Hematopoietic multipotent progenitor cell treated with erythropoietin and hydrocortisone succinate and interleukin-3 and kit ligand, for 17 days (in vitro differentiated cells): ENCODE measurements at regions not wholly inside any gene's neighbourhood (a gene's known extent, or its start where the extent isn't known, plus 50 kb on each side); places are given as distances from the start of the nearest gene placed in this dataset.

Experiments
- DNase-seq: peaks from one replicate; pipeline ENCODE4 v3.0.0-alpha.2; 2015; ENCODE audit warnings: low spot score

GRCh38 chr16:13291591-13292333 is 390.4 kb downstream of the SHISA9 start:
- no peak for DNase-seq

GRCh38 chr16:13296206-13296605 is 394.8 kb downstream of the SHISA9 start:
- no peak for DNase-seq

- DNase-seq, result no peak
Observed at GRCh38 chr16:13298666-13299065, 397.3 kb downstream of the SHISA9 start.

GRCh38 chr16:13300066-13300840 is 398.9 kb downstream of the SHISA9 start:
- no peak for DNase-seq

- DNase-seq, result no peak
Observed at GRCh38 chr16:13305019-13305755, 403.8 kb downstream of the SHISA9 start.

GRCh38 chr16:13306161-13306995 is 405.0 kb downstream of the SHISA9 start:
- DNase-seq, result no peak

- no peak for DNase-seq
Observed at GRCh38 chr16:13307255-13307654, 405.9 kb downstream of the SHISA9 start.

- no peak for DNase-seq
Observed at GRCh38 chr16:13307851-13308250, 406.5 kb downstream of the SHISA9 start.

- DNase-seq, result no peak
Observed at GRCh38 chr16:13312063-13312462, 410.7 kb downstream of the SHISA9 start.

GRCh38 chr16:13313351-13313750 is 412.0 kb downstream of the SHISA9 start:
- DNase-seq, result no peak

- DNase-seq, result no peak
Observed at GRCh38 chr16:13314633-13315032, 413.2 kb downstream of the SHISA9 start.

GRCh38 chr16:13315642-13316427 is 414.4 kb downstream of the SHISA9 start:
- no peak for DNase-seq

GRCh38 chr16:13322336-13322735 is 420.9 kb downstream of the SHISA9 start:
- DNase-seq, result no peak

- DNase-seq, result no peak
Observed at GRCh38 chr16:13324851-13325250, 423.5 kb downstream of the SHISA9 start.

- no peak for DNase-seq
Observed at GRCh38 chr16:13325396-13325795, 424.0 kb downstream of the SHISA9 start.

- no peak for DNase-seq
Observed at GRCh38 chr16:13331918-13332317, 430.5 kb downstream of the SHISA9 start.

- DNase-seq, result no peak
Observed at GRCh38 chr16:13332713-13333255, 431.4 kb downstream of the SHISA9 start.

GRCh38 chr16:13333336-13333735 is 431.9 kb downstream of the SHISA9 start:
- DNase-seq, result no peak

GRCh38 chr16:13335879-13336278 is 434.5 kb downstream of the SHISA9 start:
- DNase-seq, result no peak

- DNase-seq, result no peak
Observed at GRCh38 chr16:13336335-13336734, 434.9 kb downstream of the SHISA9 start.
